Stimulated activated CD4-positive, alpha-beta T cell treated with anti-CD3 and anti-CD28 coated beads, Interleukin-1b, Interleukin-23, amount 100 ng/mL, for 4 hours (primary cell): ENCODE measurements at regions not wholly inside any gene's neighbourhood (a gene's known extent, or its start where the extent isn't known, plus 50 kb on each side); places are given as distances from the start of the nearest gene placed in this dataset.
"Not testable (repeated sequence)": the region's sequence is repeated elsewhere in the genome, so short reads cannot be mapped to it uniquely, and the experiment has no call there.

Source experiments
- DNase-seq, 2 donors: peaks; one replicate each; pipeline ENCODE4 v3.0.0-alpha.2; 2020; ENCODE audit warnings: low read depth in 2 of 2

- no peak for DNase-seq
These were observed 237.6 kb downstream of the TFCP2L1 start for GRCh38 chr2:121047383-121047782.

- no peak for DNase-seq
These were observed 235.9 kb downstream of the TFCP2L1 start for GRCh38 chr2:121049131-121049530.

- DNase-seq, result no peak
These were observed 234.9 kb downstream of the TFCP2L1 start for GRCh38 chr2:121049950-121050585.

- DNase-seq, result no peak
These were observed 233.7 kb downstream of the TFCP2L1 start for GRCh38 chr2:121051311-121051710.

- DNase-seq, result no peak
These were observed 233.0 kb downstream of the TFCP2L1 start for GRCh38 chr2:121052023-121052422.

GRCh38 chr2:121052521-121052920 lies 232.5 kb downstream of the TFCP2L1 start:
- DNase-seq, result no peak

- DNase-seq, result no peak
These were observed 229.9 kb downstream of the TFCP2L1 start for GRCh38 chr2:121055088-121055487.

GRCh38 chr2:121055501-121055900 lies 229.5 kb downstream of the TFCP2L1 start:
- DNase-seq, result no peak

- DNase-seq, result no peak
These were observed 226.0 kb downstream of the TFCP2L1 start for GRCh38 chr2:121058852-121059558.

- DNase-seq, result no peak
These were observed 225.1 kb downstream of the TFCP2L1 start for GRCh38 chr2:121059651-121060649.

- DNase-seq, result no peak
These were observed 223.4 kb downstream of the TFCP2L1 start for GRCh38 chr2:121061633-121062032.

GRCh38 chr2:121063471-121063870 lies 221.5 kb downstream of the TFCP2L1 start:
- no peak for DNase-seq

- no peak for DNase-seq
These were observed 220.8 kb downstream of the TFCP2L1 start for GRCh38 chr2:121064186-121064585.

- no peak for DNase-seq
These were observed 219.8 kb downstream of the TFCP2L1 start for GRCh38 chr2:121065239-121065638.

- no peak for DNase-seq
These were observed 218.5 kb downstream of the TFCP2L1 start for GRCh38 chr2:121066526-121066925.

- no peak for DNase-seq
These were observed 216.2 kb downstream of the TFCP2L1 start for GRCh38 chr2:121068851-121069250.

GRCh38 chr2:121069434-121069969 lies 215.5 kb downstream of the TFCP2L1 start:
- DNase-seq, result no peak

- not testable (repeated sequence) for DNase-seq
These were observed 214.9 kb downstream of the TFCP2L1 start for GRCh38 chr2:121070061-121070460.

GRCh38 chr2:121071034-121071504 lies 213.9 kb downstream of the TFCP2L1 start:
- peak in 1 of 2 donors; percentile 18 for DNase-seq

GRCh38 chr2:121072784-121073183 lies 212.2 kb downstream of the TFCP2L1 start:
- DNase-seq, result no peak

- no peak for DNase-seq
These were observed 211.4 kb downstream of the TFCP2L1 start for GRCh38 chr2:121073320-121074210.
